GM12891 (cell line): ENCODE measurements at regions not wholly inside any gene's neighbourhood (a gene's known extent, or its start where the extent isn't known, plus 50 kb on each side); places are given as distances from the start of the nearest gene placed in this dataset.

ENCODE experiments used
- POLR2A ChIP-seq: IDR thresholded peaks from 2 replicates; pipeline ENCODE4 v1.6.1; 2011; ENCODE audit warnings: low read depth, low read length, control low read depth
- POLR2AphosphoS5 ChIP-seq: IDR thresholded peaks from 2 replicates; pipeline ENCODE4 v1.6.1; 2011; ENCODE audit warnings: low read depth, low read length, control low read depth
- TAF1 ChIP-seq: IDR thresholded peaks from 2 replicates; pipeline ENCODE4 v1.6.1; 2011; ENCODE audit warnings: low read depth, low read length, control low read depth

GRCh38 chr9:86703346-86703745 lies 244.0 kb downstream of the GAS1 start:
- TF ChIP-seq POLR2A = no peak
- no peak for TF ChIP-seq POLR2AphosphoS5
- TF ChIP-seq TAF1 = no peak
